ENCODE measurements at regions not wholly inside any gene's neighbourhood (a gene's known extent, or its start where the extent isn't known, plus 50 kb on each side); places are given as distances from the start of the nearest gene placed in this dataset.

DNA sequence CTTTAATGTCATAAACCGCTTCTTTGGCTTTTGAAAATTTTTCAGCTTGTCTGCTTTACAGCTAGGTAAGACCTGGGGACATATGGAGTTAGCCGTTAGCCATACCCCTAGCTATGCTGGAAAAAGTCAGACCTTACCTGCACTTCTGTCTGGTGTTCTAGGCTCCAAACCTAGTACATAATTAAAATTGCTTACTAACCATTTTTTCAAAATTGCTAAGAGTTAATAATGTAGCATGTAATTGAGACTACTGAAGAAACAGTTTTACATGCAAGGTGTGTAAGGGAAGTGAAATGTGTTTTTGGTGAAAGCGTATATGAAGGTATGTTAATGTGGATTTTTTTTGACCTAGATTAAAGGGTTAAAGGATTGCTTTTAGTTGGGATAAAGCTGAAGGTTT is 336.9 kb downstream of the RNF144B start:
- no peak for TF ChIP-seq CEBPB (IDR thresholded peaks at IDR 0.05)
- no peak for TF ChIP-seq RAD21 (IDR thresholded peaks at IDR 0.05; ENCODE audit: low read depth)
- no peak for TF ChIP-seq CREB1 (IDR thresholded peaks at IDR 0.05; ENCODE audit: low read depth)
